ENCODE measurements at regions not wholly inside any gene's neighbourhood (a gene's known extent, or its start where the extent isn't known, plus 50 kb on each side); places are given as distances from the start of the nearest gene placed in this dataset.

DNA sequence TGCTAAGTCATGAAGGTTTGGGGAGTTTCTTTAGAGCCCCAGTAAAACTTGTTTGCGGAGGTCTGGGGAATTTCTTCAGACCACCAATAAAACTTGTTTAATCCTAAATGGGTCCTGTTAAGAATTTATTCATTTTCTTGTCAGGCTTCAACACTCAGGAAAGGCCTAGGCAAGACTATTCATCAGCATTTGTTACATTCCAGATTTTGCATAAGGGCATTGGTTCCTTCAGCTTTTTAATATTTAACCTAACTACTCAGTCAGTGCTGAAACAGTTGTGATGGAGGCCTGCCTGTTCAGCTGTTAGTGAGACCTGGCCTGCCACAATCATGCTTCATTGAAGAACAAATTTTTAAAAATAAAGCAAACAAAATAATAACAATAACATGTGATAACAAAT, 954.2 kb upstream of the SEMA6D start:
- intact Hi-C loops (cut with DNase I) = no loop called here
- no peak for ATAC-seq
- no peak for DNase-seq (ENCODE audit: missing footprints)

DNA sequence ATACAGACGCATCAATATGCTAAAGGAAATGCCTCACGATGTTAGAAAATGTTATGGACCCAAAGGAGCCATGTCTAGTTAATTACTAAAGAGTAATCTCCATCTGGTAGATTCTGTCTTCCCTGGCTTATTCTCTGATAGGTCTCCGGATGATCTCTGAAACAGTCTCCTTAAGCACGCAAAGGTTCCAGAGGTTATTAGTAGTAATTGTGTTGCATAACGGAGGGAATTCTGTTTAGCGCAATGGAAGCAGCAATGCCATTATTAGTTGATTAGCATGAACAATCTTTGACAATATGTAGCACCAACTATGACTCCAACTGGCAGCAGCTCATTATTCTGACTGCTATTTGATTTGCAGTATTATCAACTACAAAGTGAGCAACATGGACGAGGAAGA, 952.5 kb upstream of the SEMA6D start:
- DNase-seq (ENCODE audit: missing footprints) = no peak
- intact Hi-C loops (cut with DNase I) = no loop called here

DNA sequence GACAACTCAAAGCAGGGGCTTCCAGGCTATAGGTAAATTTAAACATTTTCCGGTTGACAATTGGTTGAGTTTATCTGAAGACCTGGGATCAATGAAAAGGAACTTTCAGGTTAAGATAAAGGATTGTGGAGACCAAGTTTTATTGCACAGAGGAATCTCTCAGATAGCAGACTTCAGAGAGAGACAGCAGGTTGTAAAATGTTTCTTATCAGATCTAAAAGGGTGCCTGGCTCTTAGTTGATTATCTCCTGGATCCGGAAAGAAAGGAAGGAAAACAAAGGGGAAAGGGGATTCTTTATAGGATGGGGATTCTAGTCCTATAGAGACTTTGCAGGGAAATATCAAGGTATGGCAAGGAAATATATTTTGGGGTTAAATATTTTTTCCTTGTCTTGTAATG, 951.3 kb upstream of the SEMA6D start:
- no peak for ATAC-seq
- intact Hi-C loops (cut with DNase I) = no loop called here
- DNase-seq (ENCODE audit: missing footprints) = no peak

More for the DNA sequence above, 952.5 kb upstream of the SEMA6D start:
- ATAC-seq = no peak

- intact Hi-C loops (cut with DNase I) = no loop called here
- ATAC-seq = no peak
- DNase-seq (ENCODE audit: missing footprints) = no peak
These were observed 949.0 kb upstream of the SEMA6D start for GRCh38 chr15:46768287-46768686.

DNA sequence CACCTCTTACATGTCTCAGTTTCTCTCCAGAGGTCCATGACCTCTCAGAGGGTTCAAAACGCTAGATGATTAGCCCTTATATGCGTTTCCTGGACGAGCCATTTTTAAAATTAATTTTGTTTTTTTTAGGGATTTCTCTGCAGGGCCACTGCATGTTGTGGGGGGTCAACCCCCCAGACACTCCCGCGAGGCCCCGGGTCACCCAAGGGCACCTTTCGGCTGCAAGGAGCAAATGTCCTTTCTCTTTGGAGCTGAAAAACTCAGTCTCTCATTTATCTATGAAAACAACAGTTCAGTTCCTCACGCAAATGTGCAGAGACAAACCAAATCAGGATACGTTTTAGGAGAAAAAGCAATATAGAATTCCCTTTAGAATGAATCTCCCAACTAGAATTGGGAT, 944.3 kb upstream of the SEMA6D start:
- DNase-seq (ENCODE audit: missing footprints) = no peak
- intact Hi-C loops (cut with DNase I) = no loop called here
- no peak for ATAC-seq

DNA sequence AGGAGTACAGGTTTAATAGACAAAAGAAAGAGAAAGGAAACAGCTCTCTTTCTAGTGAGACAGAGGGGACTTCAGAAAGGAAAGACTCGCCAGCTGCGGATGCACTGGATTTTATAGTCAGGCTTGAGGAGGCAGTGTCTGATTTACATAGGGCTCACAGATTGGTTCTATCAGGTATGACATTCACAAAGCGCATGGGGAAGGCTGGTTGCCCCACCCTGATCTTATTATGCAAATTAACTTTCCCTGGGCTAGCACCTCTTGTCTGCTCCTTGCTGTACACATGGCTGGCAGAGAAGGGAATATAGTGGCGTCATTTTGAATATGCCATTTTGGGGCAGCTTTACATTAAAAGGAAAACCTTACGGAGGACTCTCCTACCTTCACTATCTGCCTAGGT, 938.4 kb upstream of the SEMA6D start:
- intact Hi-C loops (cut with DNase I) = no loop called here
- ATAC-seq (no peak), DNase-seq (ENCODE audit: missing footprints) (no peak)

DNA sequence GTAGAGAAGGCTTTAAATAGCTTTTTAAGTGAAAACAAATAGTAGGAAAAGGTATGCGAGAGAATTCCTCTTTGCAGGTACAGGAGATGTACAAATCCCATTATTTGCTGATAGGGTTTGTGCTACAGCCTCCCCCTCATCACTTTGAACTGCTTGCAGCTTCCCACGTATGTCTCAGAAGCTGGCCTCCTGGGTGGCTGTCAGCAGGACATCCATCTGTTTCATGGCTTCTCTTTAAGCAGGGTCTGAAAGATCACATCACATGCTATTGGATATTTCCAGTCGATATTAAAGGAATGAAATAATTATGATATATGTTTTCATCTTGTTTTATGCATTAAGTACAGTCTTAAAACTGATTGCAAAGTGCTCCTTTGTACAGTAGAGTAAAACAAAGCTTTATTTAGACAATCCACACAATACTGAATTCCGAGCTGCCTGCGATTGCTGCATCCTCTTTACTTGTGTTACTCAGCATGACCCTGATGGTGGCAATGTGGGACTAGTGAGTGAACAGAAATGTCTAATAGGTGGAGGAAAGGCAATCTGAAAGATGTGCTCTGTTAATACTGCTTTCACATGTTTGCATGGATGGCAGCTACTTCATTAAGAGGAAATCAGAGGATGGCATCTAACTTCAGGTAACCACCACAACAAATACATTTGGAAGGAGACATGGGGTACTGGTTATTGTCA, 930.6 kb upstream of the SEMA6D start:
- ATAC-seq (peak; percentile 71), DNase-seq (ENCODE audit: missing footprints) (no peak)
- intact Hi-C loops (cut with DNase I) = loop anchor here (10.0 kb wide), 1 partner anchor 238 kb away; no protein-coding TSS in a partner anchor

- DNase-seq (ENCODE audit: missing footprints) = no peak
- intact Hi-C loops (cut with DNase I) = no loop called here
- ATAC-seq = no peak
These were observed 921.6 kb upstream of the SEMA6D start for GRCh38 chr15:46795685-46796084.

GRCh38 chr15:46808834-46809233, 908.5 kb upstream of the SEMA6D start:
- ATAC-seq (no peak), DNase-seq (ENCODE audit: missing footprints) (no peak)
- intact Hi-C loops (cut with DNase I) = no loop called here

- intact Hi-C loops (cut with DNase I) = no loop called here
- DNase-seq (ENCODE audit: missing footprints) = no peak
- ATAC-seq = no peak
These were observed 902.1 kb upstream of the SEMA6D start for GRCh38 chr15:46815240-46815639.

- ATAC-seq (no peak), DNase-seq (ENCODE audit: missing footprints) (no peak)
- intact Hi-C loops (cut with DNase I) = no loop called here
These were observed 901.5 kb upstream of the SEMA6D start for GRCh38 chr15:46815765-46816164.

DNA sequence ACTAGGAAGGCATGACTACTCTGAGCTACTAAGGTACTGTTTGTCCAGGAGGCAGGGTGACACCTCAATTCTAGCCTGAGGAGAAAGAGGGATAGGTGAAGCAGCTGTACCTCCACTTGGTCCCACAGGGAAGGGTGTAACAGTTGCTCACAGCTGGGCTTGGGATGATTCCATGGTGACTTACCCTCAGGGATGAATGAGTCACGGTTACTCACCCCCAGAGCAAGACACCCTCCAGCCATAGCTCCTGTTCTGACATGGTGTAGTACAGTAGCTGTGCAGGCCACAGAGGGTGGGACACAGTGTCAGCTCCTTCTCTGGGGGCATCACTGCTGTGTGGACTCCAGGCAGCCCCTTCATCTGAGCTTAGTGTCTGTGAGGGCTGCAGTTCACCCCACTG, 868.6 kb upstream of the SEMA6D start:
- intact Hi-C loops (cut with DNase I) = no loop called here
- no peak for ATAC-seq
- no peak for DNase-seq (ENCODE audit: missing footprints)

- no peak for DNase-seq (ENCODE audit: missing footprints)
- intact Hi-C loops (cut with DNase I) = no loop called here
- ATAC-seq = no peak
These were observed 863.7 kb upstream of the SEMA6D start for GRCh38 chr15:46853600-46853999.

DNA sequence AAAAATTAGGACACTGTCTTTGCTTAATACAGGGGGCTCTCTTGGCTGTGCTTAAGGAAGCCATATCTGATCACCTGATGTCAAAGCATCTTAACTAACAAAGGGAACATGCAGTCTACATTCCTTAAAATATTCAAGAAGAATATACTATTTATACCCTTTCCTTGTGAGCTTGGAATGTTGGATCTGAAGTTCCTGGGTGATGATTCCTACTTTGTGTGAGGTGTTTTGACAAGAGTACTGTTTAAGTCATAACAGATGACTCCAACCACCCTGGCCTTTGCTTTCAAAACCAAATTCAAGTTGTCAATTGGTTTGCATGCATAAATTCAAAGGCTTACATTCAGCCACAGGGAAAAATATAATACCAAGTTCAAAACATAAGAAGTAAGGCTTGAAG, 862.7 kb upstream of the SEMA6D start:
- ATAC-seq (no peak), DNase-seq (ENCODE audit: missing footprints) (no peak)
- intact Hi-C loops (cut with DNase I) = no loop called here

DNA sequence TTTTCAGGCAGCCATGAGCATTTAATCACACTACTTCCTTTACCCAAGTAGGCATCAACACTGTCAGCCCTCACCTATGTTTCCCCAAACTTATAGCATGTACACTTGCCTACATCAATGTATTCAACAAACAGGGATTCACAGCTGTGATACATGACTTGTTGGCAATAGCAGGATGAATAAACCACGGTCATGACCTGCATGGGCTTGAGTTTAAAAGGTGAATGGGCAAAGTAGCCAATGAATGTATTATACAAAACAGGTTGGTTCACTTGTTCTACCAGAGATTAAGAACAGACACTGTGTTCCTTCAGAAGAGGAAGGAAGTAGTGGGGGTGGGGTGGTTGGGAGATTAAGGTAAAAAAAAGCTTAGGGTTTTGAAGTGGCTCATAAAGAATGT, 861.9 kb upstream of the SEMA6D start:
- DNase-seq (ENCODE audit: missing footprints) (no peak), ATAC-seq (no peak)

DNA sequence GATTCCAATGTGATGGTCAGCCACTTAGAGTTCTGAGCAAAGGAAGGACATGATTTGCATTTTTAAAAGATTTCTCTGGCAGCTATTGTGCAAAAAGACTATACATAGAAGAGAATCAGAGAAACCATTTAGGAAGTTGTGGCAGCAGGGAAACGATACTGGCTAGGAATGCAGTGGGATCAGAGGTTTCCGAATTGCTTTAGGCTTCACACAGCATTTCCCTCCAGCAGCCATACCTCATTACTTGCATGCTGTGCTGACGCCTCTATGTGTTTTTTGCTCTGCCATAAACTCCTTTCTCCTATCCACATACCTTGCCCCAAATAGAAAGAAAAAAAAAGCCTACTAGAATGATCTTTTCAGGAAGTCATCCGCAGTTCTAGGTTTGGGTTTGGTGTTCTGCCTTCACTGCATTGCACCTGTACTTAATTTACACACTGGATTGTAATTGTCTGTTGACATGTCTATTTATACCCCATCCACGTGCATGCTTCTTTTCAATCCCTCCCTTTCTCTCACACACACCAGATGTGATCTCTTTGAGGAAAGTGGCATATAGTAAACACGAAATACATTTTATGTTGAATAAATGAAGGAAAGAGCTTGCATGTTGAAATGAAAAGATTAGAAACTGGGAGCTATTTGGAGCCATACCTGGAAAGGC, 860.3 kb upstream of the SEMA6D start:
- intact Hi-C loops (cut with DNase I) = no loop called here
- DNase-seq (ENCODE audit: missing footprints) (no peak), ATAC-seq (no peak)

More for the DNA sequence above, 861.9 kb upstream of the SEMA6D start:
- intact Hi-C loops (cut with DNase I) = no loop called here

DNA sequence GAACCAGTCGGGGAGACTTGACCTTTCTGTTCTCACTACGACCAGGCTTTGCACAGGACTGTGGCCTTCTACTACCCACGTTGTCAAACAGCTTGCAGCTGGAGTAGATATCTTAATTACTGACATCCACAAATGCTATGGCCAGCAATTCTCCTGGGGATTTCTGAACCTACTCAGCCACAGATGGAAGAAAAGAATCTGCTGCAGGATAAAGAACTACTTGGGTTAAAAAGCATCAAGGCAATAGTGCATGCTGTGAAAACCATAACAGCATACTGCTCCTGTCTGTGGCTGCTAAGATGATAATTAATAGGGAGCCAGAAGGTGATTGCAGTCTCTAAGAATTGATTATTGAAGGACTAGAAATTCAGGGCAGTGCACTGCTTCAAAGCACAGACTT, 859.2 kb upstream of the SEMA6D start:
- ATAC-seq (no peak), DNase-seq (ENCODE audit: missing footprints) (no peak)
- intact Hi-C loops (cut with DNase I) = no loop called here

GRCh38 chr15:46861796-46862195, 855.5 kb upstream of the SEMA6D start:
- ATAC-seq = no peak
- intact Hi-C loops (cut with DNase I) = loop anchor here (5.0 kb wide), 1 partner anchor 96 kb away; no protein-coding TSS in a partner anchor

GRCh38 chr15:46865155-46865554, 852.1 kb upstream of the SEMA6D start:
- ATAC-seq (peak; percentile 94), DNase-seq (ENCODE audit: missing footprints) (no peak)
- intact Hi-C loops (cut with DNase I) = no loop called here

More at GRCh38 chr15:46861796-46862195, 855.5 kb upstream of the SEMA6D start:
- no peak for DNase-seq (ENCODE audit: missing footprints)

DNA sequence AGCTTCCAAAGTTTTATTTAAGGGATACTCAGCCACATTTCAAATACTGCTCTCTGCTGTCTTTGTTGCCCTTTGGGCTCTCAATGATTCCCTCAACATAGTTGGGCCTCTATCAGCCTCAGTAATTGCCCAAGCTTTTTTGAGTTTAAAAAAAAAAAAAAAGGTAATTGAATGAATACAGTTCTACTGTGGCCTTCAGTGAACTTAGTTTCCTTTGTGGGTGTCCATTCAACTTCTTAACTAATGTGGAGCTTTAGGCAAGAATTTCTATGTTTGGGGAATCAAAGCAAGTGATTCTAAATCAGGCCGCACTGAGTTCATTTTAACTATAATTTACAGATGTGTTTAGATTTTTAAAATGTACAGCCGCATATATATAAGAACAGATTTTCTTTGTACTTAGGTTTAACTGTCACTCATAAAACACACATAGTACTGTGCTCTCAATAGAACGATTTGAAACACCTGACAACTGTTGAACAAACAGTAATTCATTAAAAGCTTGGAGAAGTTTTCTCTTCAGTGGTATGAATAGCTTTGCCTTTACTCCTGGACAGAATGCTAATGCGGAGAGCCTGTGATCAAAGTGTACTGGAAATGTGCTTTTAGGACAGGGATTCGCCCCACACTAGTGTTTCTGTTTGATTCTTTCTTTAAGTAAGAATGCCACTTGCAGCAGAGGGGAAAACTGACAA, 844.9 kb upstream of the SEMA6D start:
- DNase-seq (ENCODE audit: missing footprints) (no peak), ATAC-seq (no peak)
- intact Hi-C loops (cut with DNase I) = no loop called here
